ENCODE measurements at regions not wholly inside any gene's neighbourhood (a gene's known extent, or its start where the extent isn't known, plus 50 kb on each side); places are given as distances from the start of the nearest gene placed in this dataset.

DNA sequence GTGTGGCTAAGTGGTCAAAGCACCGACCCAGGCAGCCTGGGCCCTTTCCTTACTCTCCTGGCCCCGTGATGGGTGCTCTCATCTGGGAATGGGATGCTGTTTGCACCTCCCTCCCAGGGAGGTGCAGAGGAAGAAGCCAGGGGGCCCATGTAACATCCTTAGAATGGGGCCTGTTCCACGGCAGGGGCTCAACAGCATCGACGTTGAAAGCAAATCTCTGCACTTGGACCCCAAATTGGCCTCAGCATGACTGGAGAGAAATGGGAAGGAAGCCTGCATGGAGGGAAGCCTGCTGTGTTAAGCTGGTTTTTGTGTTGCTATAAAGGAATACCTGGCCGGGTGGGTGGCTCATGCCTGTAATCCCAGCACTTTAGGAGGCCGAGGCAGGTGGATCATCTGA is 1288.4 kb downstream of the TBC1D22A start:
- Mint-ChIP-seq H3K4me1 (no peaks in the 10 kb centered on the region), H3K36me3 (no peaks in the 10 kb centered on the region), H3K9me3 (no peaks in the 10 kb centered on the region), H3K4me3 (no peak overlapping the region), H3K27ac (no peak overlapping the region), H3K27me3 (peaks cover 5% of the 10 kb centered on the region)
- no peak for DNase-seq (ENCODE audit: low spot score in 2 of 2)
- ATAC-seq (ENCODE audit: low read depth), result no peak

DNA sequence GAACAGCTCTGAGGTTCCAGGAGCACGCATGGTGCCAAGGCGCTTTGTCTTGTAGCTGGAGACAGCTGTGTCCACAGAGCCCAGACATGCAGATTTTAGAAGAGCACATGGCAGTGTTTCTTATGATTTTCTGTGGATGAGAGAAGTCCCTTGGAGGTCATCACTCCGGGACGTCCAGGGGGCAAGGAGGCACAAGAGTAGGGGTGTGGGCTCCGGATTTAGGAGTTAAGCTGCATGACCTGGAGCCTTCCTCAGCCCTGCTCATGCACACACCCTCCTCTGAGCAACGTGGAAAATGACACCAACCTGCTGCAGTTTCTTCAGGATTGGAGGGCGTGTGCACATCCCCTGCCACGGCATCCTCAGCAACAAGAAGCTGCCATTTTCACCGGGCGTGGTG is 1286.7 kb downstream of the TBC1D22A start:
- no peak for ATAC-seq (ENCODE audit: low read depth)
- Mint-ChIP-seq H3K9me3 (no peaks in the 10 kb centered on the region), H3K36me3 (no peaks in the 10 kb centered on the region), H3K4me3 (no peak overlapping the region), H3K4me1 (peaks cover under 1% of the 10 kb centered on the region), H3K27ac (no peak overlapping the region), H3K27me3 (peaks cover 2% of the 10 kb centered on the region)
- no peak for DNase-seq (ENCODE audit: low spot score in 2 of 2)

DNA sequence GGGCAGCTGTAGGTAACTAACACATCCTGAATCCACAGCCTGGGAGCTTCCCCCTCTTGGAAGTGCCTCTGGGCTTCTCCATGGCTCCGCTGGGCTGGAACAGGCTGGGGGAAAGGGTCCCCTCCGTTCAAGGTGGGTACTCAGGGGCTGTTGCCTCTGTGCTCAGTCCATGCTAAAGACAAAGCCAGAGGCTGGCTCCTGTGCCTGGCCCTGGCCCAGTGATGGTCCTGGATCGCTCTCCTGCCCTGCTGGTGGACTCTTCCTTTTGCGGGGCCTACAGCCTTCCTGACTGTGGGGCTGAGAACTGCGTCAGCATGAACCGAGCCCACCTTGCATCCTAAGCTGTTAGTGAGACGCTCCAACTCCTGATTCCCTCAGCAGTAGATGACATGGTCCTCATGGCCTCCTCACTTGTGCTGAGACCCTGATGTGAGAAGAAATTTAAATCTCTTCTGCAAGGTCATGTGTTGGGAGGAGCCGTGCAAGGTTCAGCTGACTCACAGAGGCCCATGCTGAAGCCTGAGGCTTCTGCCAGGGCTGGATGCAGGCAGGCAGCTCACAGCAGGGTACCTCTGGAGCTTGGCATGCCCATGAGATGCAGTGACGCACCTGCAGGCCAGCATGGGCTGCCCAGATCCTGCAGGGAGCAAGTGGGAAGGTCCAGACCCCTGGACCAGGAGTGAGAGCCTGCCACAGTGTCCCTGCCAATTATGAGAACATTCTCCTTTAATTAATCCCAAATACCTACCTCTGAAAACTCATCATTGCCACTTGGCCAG is 1285.5 kb downstream of the TBC1D22A start:
- DNase-seq (ENCODE audit: low spot score in 2 of 2) (no peak), ATAC-seq (ENCODE audit: low read depth) (no peak)
- Mint-ChIP-seq H3K27me3 (peaks cover 7% of the 10 kb centered on the region), H3K36me3 (no peaks in the 10 kb centered on the region), H3K4me3 (no peak overlapping the region), H3K4me1 (peaks cover 3% of the 10 kb centered on the region), H3K9me3 (no peaks in the 10 kb centered on the region), H3K27ac (no peak overlapping the region)

DNA sequence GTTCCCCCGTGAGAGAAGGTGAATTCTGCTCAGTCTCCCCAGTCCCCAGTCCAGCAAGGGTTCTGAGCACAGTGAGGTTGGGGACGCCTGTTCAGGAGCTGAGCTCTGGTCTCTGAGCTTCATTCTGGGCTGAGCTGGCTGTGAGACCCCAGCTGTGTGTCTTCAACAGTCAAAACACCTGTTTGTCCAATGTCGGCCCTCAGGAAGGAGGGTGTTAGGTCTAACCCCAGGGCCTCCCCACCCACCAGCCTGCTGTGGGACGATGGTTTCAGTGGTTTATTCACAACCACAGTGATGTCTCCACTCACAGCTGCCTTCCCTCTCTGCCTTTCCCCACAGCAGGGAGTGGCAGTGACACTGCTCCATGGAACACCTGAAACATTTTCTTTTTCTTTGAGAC is 1282.9 kb downstream of the TBC1D22A start:
- DNase-seq (ENCODE audit: low spot score in 2 of 2) (no peak), ATAC-seq (ENCODE audit: low read depth) (no peak)
- Mint-ChIP-seq H3K4me3 (no peak overlapping the region), H3K4me1 (peaks cover 3% of the 10 kb centered on the region), H3K27ac (no peak overlapping the region), H3K27me3 (peaks cover 13% of the 10 kb centered on the region), H3K36me3 (peaks cover 2% of the 10 kb centered on the region), H3K9me3 (no peaks in the 10 kb centered on the region)

DNA sequence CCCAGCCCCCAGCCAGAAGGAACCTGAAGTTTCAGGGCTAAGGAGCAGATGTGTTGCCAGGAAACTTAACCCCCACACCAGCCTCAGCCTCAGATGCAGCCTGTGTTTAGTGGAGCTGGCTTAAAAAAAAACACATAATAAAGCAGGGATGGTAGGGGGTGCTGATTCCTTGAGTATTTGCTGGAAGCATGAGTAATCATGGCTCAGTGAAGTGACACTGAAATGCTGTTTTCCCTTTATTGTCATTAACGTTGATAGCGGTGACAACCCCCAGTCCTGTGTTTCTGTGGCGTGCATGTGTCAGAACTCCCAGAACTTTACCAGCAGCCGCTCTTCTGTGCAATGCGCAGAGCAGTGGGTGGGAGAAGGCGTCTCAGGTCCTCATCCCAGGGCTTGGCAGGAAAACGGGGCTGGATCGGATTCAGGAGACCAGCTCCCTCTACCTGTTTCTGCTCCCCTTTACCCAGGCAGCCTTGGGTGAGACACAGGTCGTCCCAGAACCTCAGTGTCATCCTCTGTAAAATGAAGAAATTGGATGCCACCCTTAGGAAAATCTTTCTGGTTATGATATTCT is 1282.1 kb downstream of the TBC1D22A start:
- H3K4me3 Mint-ChIP-seq, result no peak overlapping the region
- no peaks in the 10 kb centered on the region for H3K9me3 Mint-ChIP-seq
- peaks cover 13% of the 10 kb centered on the region for H3K27me3 Mint-ChIP-seq
- H3K4me1 Mint-ChIP-seq, result peaks cover 3% of the 10 kb centered on the region
- no peak overlapping the region for H3K27ac Mint-ChIP-seq
- ATAC-seq (ENCODE audit: low read depth) (no peak), DNase-seq (ENCODE audit: low spot score in 2 of 2) (no peak)
- H3K36me3 Mint-ChIP-seq, result peaks cover 2% of the 10 kb centered on the region

DNA sequence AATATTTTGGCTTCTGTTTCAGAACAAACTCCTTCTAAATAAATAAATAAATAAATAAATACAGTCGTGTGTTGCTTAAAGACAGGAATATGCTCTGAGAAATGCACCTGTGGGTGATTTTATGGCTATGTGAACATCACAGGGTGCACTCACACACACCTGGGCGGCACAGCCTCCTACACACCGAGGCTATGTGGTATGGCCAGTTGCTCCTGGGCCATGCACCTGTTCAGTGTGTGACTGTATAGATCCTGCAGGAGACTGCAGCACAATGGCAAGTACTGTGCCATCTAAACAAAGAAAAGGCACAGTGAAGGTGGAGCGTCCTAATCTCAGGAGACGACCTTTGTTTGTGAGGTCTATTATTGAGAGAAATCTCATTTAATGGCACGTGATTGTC is 1281.1 kb downstream of the TBC1D22A start:
- H3K4me1 Mint-ChIP-seq, result peaks cover 3% of the 10 kb centered on the region
- H3K27ac Mint-ChIP-seq, result no peak overlapping the region
- ATAC-seq (ENCODE audit: low read depth) (no peak), DNase-seq (ENCODE audit: low spot score in 2 of 2) (no peak)
- H3K4me3 Mint-ChIP-seq, result no peak overlapping the region
- H3K36me3 Mint-ChIP-seq, result peaks cover 2% of the 10 kb centered on the region
- peaks cover 11% of the 10 kb centered on the region for H3K27me3 Mint-ChIP-seq
- H3K9me3 Mint-ChIP-seq, result no peaks in the 10 kb centered on the region

DNA sequence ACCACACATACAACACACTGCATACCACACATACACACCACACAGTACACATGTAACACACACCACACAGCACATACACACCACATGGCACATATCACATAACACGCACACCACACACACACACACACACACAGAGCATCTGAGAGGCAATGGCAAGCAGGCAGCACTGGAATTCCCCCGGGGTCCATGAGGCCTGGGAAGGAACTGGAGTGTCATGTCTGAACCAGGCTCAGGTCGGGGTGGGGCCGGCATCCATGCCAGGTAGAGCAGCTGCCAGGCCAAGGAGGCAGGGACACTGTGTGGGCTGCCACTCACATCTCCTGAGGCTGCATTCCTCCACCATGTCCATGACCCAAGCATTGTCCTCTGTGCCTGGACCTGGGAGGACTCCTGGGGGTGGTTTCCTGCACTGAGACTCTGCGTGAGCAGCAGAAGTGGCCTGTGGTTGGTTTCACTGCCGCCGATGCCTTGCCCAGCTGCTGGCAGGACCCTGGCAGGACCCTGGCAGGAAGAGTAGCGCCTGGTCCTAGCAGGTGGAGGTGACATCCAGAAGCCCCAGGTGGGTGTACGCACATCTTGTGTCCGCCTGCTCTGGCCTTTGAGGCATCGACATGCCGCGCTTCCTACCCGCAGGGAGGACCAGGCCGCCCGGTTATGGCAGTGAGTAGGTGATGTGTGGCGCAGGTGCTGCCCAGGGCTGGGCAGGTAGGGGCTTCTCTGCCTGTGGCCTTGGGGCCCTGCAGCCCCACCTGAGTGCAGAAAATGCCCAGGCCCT is 1280.4 kb downstream of the TBC1D22A start:
- ATAC-seq (ENCODE audit: low read depth), result no peak
- peaks cover 3% of the 10 kb centered on the region for H3K4me1 Mint-ChIP-seq
- H3K36me3 Mint-ChIP-seq, result peaks cover 2% of the 10 kb centered on the region
- no peak overlapping the region for H3K27ac Mint-ChIP-seq
- H3K27me3 Mint-ChIP-seq, result peaks cover 11% of the 10 kb centered on the region
- no peaks in the 10 kb centered on the region for H3K9me3 Mint-ChIP-seq
- no peak overlapping the region for H3K4me3 Mint-ChIP-seq
- no peak for DNase-seq (ENCODE audit: low spot score in 2 of 2)

DNA sequence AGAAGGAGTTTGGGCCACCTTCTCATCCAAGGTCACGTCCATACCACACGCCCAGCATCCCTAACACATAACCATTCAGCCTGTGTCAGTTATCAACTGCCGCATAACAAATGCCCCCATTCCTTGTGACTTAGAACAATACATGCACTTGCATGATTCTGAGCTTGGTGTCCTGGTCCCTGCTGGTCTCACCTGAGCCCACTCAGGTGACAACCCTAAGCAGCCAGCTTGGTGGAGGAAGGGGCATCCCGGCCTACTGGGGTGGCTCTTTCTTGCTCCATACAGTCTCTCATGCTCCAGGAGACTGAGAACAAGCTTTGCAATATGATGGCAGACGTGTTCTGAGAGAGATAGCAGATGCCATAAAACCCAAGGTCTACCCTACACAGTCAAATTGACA is 1276.9 kb downstream of the TBC1D22A start:
- Mint-ChIP-seq H3K4me1 (peaks cover 3% of the 10 kb centered on the region), H3K4me3 (no peak overlapping the region), H3K27ac (no peak overlapping the region), H3K36me3 (peaks cover 2% of the 10 kb centered on the region), H3K9me3 (no peaks in the 10 kb centered on the region), H3K27me3 (peaks cover 26% of the 10 kb centered on the region)
- no peak for ATAC-seq (ENCODE audit: low read depth)
- DNase-seq (ENCODE audit: low spot score in 2 of 2), result no peak

DNA sequence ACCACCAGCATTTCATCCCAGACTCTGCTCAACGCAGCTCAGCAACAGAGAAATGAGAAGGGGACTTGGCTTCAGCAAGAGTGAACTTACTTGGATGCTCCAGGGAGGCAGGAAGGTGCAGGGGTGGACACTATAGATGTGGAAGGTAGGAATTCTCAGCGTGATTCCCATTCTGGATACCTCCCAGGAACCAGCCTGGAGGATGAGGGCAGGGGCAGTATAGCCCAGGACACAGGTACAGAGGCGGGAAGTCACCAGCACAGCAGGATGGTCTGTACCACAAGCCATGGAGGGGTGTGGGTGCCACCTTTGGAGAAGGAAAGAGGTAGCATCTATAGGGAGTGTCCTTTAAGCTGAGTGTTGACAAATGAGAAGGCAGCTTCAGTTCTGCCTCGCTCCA is 1275.2 kb downstream of the TBC1D22A start:
- Mint-ChIP-seq H3K36me3 (peaks cover 2% of the 10 kb centered on the region), H3K4me3 (no peak overlapping the region), H3K4me1 (no peaks in the 10 kb centered on the region), H3K9me3 (peaks cover 3% of the 10 kb centered on the region), H3K27ac (no peak overlapping the region), H3K27me3 (peaks cover 21% of the 10 kb centered on the region)
- ATAC-seq (ENCODE audit: low read depth), result no peak
- no peak for DNase-seq (ENCODE audit: low spot score in 2 of 2)

DNA sequence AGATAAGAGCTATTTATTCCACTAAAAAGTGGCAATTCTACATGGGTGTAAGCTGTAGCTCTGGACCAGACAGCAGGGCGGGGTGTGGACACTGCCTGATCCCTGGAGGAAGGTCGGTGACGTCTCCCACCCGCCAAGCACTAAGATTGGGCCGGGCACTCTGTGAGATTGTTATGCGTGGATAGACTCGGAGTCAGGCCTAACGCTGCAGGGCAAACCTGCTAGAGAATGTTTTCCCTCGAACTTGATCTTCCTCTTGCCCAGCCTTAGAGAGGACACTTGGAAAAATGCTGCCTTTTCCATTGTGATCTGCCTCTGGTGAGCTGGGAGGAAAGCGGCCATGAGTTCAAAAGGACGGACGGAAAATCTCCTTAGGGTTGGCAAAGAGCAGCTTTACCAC is 1273.4 kb downstream of the TBC1D22A start:
- peaks cover 3% of the 10 kb centered on the region for H3K9me3 Mint-ChIP-seq
- peaks cover 14% of the 10 kb centered on the region for H3K27me3 Mint-ChIP-seq
- ATAC-seq (ENCODE audit: low read depth) (no peak), DNase-seq (ENCODE audit: low spot score in 2 of 2) (no peak)
- H3K4me1 Mint-ChIP-seq, result no peaks in the 10 kb centered on the region
- no peak overlapping the region for H3K27ac Mint-ChIP-seq
- H3K36me3 Mint-ChIP-seq, result no peaks in the 10 kb centered on the region
- no peak overlapping the region for H3K4me3 Mint-ChIP-seq

DNA sequence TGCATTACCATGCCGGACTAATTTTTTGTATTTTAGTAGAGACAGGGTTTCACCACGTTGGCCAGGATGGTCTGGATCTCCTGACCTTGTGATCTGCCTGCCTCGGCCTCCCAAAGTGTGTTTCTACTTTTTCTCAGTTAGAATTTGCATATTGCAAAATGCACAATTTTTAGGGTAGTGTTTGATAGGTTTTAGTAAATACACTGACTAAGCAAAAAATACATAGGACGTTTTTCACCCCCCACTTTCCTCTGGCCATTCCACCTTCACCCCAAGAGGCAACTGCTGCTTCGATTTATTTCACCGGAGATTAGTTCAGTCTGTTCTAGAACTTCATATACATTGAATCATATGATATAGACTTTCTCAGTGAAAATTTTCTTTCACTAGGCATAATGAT is 1269.1 kb downstream of the TBC1D22A start:
- peaks cover 3% of the 10 kb centered on the region for H3K9me3 Mint-ChIP-seq
- H3K4me1 Mint-ChIP-seq, result no peaks in the 10 kb centered on the region
- DNase-seq (ENCODE audit: low spot score in 2 of 2), result no peak
- no peaks in the 10 kb centered on the region for H3K36me3 Mint-ChIP-seq
- no peak for ATAC-seq (ENCODE audit: low read depth)
- peaks cover 6% of the 10 kb centered on the region for H3K27me3 Mint-ChIP-seq
- no peak overlapping the region for H3K4me3 Mint-ChIP-seq
- no peak overlapping the region for H3K27ac Mint-ChIP-seq

DNA sequence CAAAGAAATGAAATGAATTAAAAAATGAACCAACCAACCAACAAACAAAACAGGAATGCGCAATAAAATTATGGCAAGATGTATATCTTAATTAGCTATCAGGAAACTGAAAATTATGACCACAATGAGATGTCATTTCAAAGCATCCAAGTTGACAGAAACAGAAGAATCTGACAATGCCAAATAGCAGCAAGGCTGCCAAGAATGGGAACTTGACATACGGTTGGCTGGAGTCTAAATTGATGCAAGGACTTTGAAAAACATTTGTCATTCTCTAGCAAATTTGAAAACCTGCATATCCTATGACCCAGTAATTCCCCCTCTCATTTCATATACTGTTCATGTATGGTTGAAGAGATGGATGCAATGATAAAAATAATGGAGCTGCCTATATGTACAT is 1262.6 kb downstream of the TBC1D22A start:
- peaks cover 4% of the 10 kb centered on the region for H3K27me3 Mint-ChIP-seq
- H3K4me1 Mint-ChIP-seq, result peaks cover 3% of the 10 kb centered on the region
- peaks cover 5% of the 10 kb centered on the region for H3K9me3 Mint-ChIP-seq
- no peak overlapping the region for H3K27ac Mint-ChIP-seq
- H3K36me3 Mint-ChIP-seq, result peaks cover 5% of the 10 kb centered on the region
- DNase-seq (ENCODE audit: low spot score in 2 of 2) (no peak), ATAC-seq (ENCODE audit: low read depth) (no peak)
- no peak overlapping the region for H3K4me3 Mint-ChIP-seq

DNA sequence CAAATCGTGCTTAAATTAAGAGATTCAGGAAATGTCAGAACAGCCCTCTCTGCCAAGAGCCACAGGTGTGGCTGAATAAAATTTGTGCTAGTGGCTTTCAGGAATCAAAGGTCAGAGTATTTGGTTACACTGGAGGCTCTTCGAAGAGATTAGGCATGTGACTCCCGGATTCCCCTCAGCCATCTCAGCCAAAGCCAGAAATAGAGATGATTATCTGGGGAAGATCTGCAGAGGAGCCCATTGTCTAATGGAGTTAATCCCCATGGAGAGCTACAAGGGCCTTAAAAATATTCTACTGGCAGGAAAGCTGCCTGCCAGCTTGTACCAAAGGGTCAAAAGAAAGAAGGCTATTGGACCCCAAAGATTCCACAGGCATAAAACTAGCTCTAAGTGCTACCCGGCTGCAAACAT is 1259.5 kb downstream of the TBC1D22A start:
- DNase-seq (ENCODE audit: low spot score in 2 of 2) (no peak), ATAC-seq (ENCODE audit: low read depth) (no peak)
- Mint-ChIP-seq H3K4me3 (no peak overlapping the region), H3K4me1 (peaks cover 3% of the 10 kb centered on the region), H3K36me3 (peaks cover 20% of the 10 kb centered on the region), H3K9me3 (peaks cover 20% of the 10 kb centered on the region), H3K27me3 (peaks cover 20% of the 10 kb centered on the region), H3K27ac (no peak overlapping the region)

DNA sequence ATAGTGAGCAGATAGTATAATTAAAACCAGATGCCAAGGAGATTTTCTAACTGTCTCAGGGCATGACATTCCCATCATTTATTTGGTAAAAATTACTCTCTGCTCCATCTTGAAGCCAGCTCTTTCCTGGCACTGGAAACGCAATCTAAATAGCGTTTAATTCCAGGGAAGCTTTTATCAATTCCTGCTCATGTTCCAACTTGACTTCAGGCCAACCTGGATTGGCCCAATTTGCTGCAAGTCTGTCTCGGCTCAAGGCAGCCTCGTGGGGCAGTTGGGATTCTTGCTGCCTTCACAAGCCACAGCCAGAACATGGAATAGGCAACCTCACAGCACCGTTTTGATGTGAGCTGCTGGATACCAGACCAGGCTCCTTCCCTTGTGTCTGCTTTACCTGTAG is 1255.9 kb downstream of the TBC1D22A start:
- no peak overlapping the region for H3K4me3 Mint-ChIP-seq
- H3K4me1 Mint-ChIP-seq, result no peaks in the 10 kb centered on the region
- peaks cover 20% of the 10 kb centered on the region for H3K36me3 Mint-ChIP-seq
- peaks cover 22% of the 10 kb centered on the region for H3K9me3 Mint-ChIP-seq
- peaks cover 29% of the 10 kb centered on the region for H3K27me3 Mint-ChIP-seq
- DNase-seq (ENCODE audit: low spot score in 2 of 2), result no peak
- ATAC-seq (ENCODE audit: low read depth), result no peak
- no peak overlapping the region for H3K27ac Mint-ChIP-seq
